ENCODE measurements at regions not wholly inside any gene's neighbourhood (a gene's known extent, or its start where the extent isn't known, plus 50 kb on each side); places are given as distances from the start of the nearest gene placed in this dataset.

DNA sequence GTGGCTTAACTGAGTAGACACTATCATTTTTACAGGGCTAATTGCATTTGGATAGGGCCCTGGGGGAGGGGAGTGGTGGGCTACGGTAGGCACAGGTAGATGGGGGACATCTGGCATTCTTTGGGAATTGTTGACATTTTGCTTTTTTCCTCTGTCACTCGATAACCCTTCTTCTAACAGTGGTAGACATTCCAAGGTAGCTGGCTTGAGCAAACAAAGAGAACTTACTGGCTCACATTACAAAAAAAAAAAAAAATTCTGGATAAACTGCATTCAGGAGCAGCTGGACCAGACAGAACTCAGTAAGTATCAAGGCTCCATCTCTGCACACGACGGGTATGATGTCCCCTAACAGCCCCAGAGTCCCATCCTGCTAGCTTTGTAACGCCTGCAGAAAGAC lies 585.2 kb downstream of the ZNF608 start:
- TF ChIP-seq, protein P1, sequence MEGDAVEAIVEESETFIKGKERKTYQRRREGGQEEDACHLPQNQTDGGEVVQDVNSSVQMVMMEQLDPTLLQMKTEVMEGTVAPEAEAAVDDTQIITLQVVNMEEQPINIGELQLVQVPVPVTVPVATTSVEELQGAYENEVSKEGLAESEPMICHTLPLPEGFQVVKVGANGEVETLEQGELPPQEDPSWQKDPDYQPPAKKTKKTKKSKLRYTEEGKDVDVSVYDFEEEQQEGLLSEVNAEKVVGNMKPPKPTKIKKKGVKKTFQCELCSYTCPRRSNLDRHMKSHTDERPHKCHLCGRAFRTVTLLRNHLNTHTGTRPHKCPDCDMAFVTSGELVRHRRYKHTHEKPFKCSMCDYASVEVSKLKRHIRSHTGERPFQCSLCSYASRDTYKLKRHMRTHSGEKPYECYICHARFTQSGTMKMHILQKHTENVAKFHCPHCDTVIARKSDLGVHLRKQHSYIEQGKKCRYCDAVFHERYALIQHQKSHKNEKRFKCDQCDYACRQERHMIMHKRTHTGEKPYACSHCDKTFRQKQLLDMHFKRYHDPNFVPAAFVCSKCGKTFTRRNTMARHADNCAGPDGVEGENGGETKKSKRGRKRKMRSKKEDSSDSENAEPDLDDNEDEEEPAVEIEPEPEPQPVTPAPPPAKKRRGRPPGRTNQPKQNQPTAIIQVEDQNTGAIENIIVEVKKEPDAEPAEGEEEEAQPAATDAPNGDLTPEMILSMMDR (IDR thresholded peaks at IDR 0.05), result no peak
- no peak for TF ChIP-seq POLR2AphosphoS5 (IDR thresholded peaks at IDR 0.05)
- no peak for TF ChIP-seq POLR2A (IDR thresholded peaks at IDR 0.05)
- no peak for TF ChIP-seq EP300 (IDR thresholded peaks at IDR 0.05)
